Neuronal stem cell (in vitro differentiated cells): ENCODE measurements at regions not wholly inside any gene's neighbourhood (a gene's known extent, or its start where the extent isn't known, plus 50 kb on each side); places are given as distances from the start of the nearest gene placed in this dataset.
"Not testable (repeated sequence)": the region's sequence is repeated elsewhere in the genome, so short reads cannot be mapped to it uniquely, and the experiment has no call there.

ENCODE experiments used
- DNase-seq: peaks from one replicate; pipeline ENCODE4 v3.0.0-alpha.2; 2013; ENCODE audit warnings: low spot score
- H2AFZ ChIP-seq: one replicate; pipeline ENCODE4 v1.6.1; 2013; ENCODE audit warnings: mild to moderate bottlenecking, low read length, inconsistent platforms
- H2AK5ac ChIP-seq: 2 replicates; pipeline ENCODE4 v1.6.1; 2013; ENCODE audit warnings: low read depth, mild to moderate bottlenecking, inconsistent platforms, low read length, moderate library complexity, mixed read lengths
- H2BK120ac ChIP-seq: 2 replicates; pipeline ENCODE4 v1.6.1; 2013; ENCODE audit warnings: low read depth, mild to moderate bottlenecking, inconsistent platforms, low read length, moderate library complexity, mixed read lengths
- H2BK12ac ChIP-seq: one replicate; pipeline ENCODE4 v1.6.1; 2013; ENCODE audit warnings: low read length, inconsistent platforms
- H2BK15ac ChIP-seq: 2 replicates; pipeline ENCODE4 v1.6.1; 2013; ENCODE audit warnings: mild to moderate bottlenecking, low read length, inconsistent platforms, mixed read lengths
- H2BK5ac ChIP-seq: one replicate; pipeline ENCODE4 v1.6.1; 2013; ENCODE audit warnings: inconsistent platforms, mild to moderate bottlenecking, low read length, moderate library complexity
- H3K14ac ChIP-seq: one replicate; pipeline ENCODE4 v1.6.1; 2013; ENCODE audit warnings: low read length, inconsistent platforms
- H3K18ac ChIP-seq: 2 replicates; pipeline ENCODE4 v1.6.1; 2013; ENCODE audit warnings: low read length, inconsistent platforms
- H3K23ac ChIP-seq: 2 replicates; pipeline ENCODE4 v1.6.1; 2013; ENCODE audit warnings: low read depth, mild to moderate bottlenecking, mixed read lengths, low read length, inconsistent platforms; ENCODE audit not compliant: poor library complexity
- H3K27ac ChIP-seq: replicated peaks from 3 replicates; pipeline ENCODE4 v1.5.1; 2013; ENCODE audit warnings: low read length, inconsistent platforms
- H3K27me3 ChIP-seq, 3 experiments: 2 replicates each; pipeline ENCODE4 v1.6.1; 2013; ENCODE audit warnings: low read length in 3 of 3, mild to moderate bottlenecking in 2 of 3, inconsistent platforms in 1 of 3, low read depth in 1 of 3, mixed read lengths in 1 of 3, moderate library complexity in 1 of 3; ENCODE audit not compliant: control insufficient read depth in 3 of 3, insufficient read depth in 3 of 3
- H3K36me3 ChIP-seq, 2 donors: replicated peaks in 1 of 2; 2 replicates each; pipeline ENCODE4 v1.6.1; 2013; ENCODE audit warnings: low read length in 2 of 2; ENCODE audit not compliant: control insufficient read depth in 2 of 2, insufficient read depth in 2 of 2
- H3K4ac ChIP-seq: 2 replicates; pipeline ENCODE4 v1.6.1; 2013; ENCODE audit warnings: inconsistent platforms, mild to moderate bottlenecking, low read length, moderate library complexity
- H3K4me1 ChIP-seq, 2 donors: 1 replicate in 1 of 2; 2 replicates in 1 of 2; pipeline ENCODE4 v1.6.1; 2013; ENCODE audit warnings: low read length in 2 of 2, low read depth in 1 of 2; ENCODE audit not compliant: control insufficient read depth in 2 of 2, insufficient read depth in 1 of 2
- H3K4me2 ChIP-seq: one replicate; pipeline ENCODE4 v1.6.1; 2013; ENCODE audit warnings: mild to moderate bottlenecking, low read length, inconsistent platforms; ENCODE audit not compliant: insufficient read depth, poor library complexity, severe bottlenecking
- H3K4me3 ChIP-seq, 2 donors: 2 replicates each; pipeline ENCODE4 v1.5.1; 2013; ENCODE audit warnings: low read length in 2 of 2, mild to moderate bottlenecking in 2 of 2, inconsistent platforms in 1 of 2, moderate library complexity in 1 of 2
- H3K79me1 ChIP-seq: one replicate; pipeline ENCODE4 v1.6.1; 2013; ENCODE audit warnings: low read depth, mild to moderate bottlenecking, inconsistent platforms, low read length, moderate library complexity
- H3K9ac ChIP-seq: one replicate; pipeline ENCODE4 v1.6.1; 2013; ENCODE audit warnings: mild to moderate bottlenecking, low read depth, low read length, inconsistent platforms; ENCODE audit not compliant: poor library complexity
- H3K9me3 ChIP-seq, 2 donors: replicated peaks in 1 of 2; 2 replicates each; pipeline versions ENCODE3 to v1.6.1; 2013; ENCODE audit warnings: low read length in 2 of 2, mild to moderate bottlenecking in 2 of 2, inconsistent platforms in 1 of 2, low read depth in 1 of 2, mixed read lengths in 1 of 2, moderate library complexity in 1 of 2; ENCODE audit not compliant: control insufficient read depth in 2 of 2, insufficient read depth in 1 of 2
- H4K8ac ChIP-seq: one replicate; pipeline ENCODE4 v1.6.1; 2013; ENCODE audit warnings: low read depth, mild to moderate bottlenecking, inconsistent platforms, low read length, moderate library complexity
- H4K91ac ChIP-seq: one replicate; pipeline ENCODE4 v1.6.1; 2013; ENCODE audit warnings: low read length, low read depth, mild to moderate bottlenecking, inconsistent platforms; ENCODE audit not compliant: poor library complexity
- WGBS, 2 donors: extraction: QIAGEN DNeasy Blood & Tissue Kit; methylation state at CpG; one replicate each; pipeline ENCODE4 v1.1.7; 2013; ENCODE audit warnings: missing lambda C conversion rate in 2 of 2, mixed read lengths in 1 of 2; ENCODE audit not compliant: insufficient read length in 2 of 2, insufficient replicate concordance in 1 of 2; ENCODE audit errors: extremely low coverage in 2 of 2; 5-methylcytosine and 5-hydroxymethylcytosine counted together

GRCh38 chr10:114872519-114873087 is 51.0 kb downstream of the FHIP2A start:
- no peak overlapping the region for H4K8ac ChIP-seq
- H2BK120ac ChIP-seq: no peak overlapping the region
- H3K36me3 ChIP-seq: no peaks in the 10 kb centered on the region
- no peak overlapping the region for H2BK5ac ChIP-seq
- H3K4ac ChIP-seq: no peak overlapping the region
- no peak for DNase-seq
- no peak overlapping the region for H3K14ac ChIP-seq
- H3K9me3 ChIP-seq: no peaks in the 10 kb centered on the region
- H3K27ac ChIP-seq: no peak overlapping the region
- H4K91ac ChIP-seq: no peak overlapping the region
- H2BK15ac ChIP-seq: no peak overlapping the region
- H3K4me3 ChIP-seq: no peak overlapping the region
- no peak overlapping the region for H2AFZ ChIP-seq
- no peaks in the 10 kb centered on the region for H3K4me1 ChIP-seq
- H3K18ac ChIP-seq: no peak overlapping the region
- H3K9ac ChIP-seq: no peak overlapping the region
- H3K4me2 ChIP-seq: no peak overlapping the region
- H2BK12ac ChIP-seq: no peak overlapping the region
- no peak overlapping the region for H2AK5ac ChIP-seq
- no peaks in the 10 kb centered on the region for H3K27me3 ChIP-seq
- no peaks in the 10 kb centered on the region for H3K79me1 ChIP-seq
- H3K23ac ChIP-seq: no peak overlapping the region

- no peak overlapping the region for H2BK12ac ChIP-seq
- no peaks in the 10 kb centered on the region for H3K9me3 ChIP-seq
- H3K4me1 ChIP-seq: no peaks in the 10 kb centered on the region
- H2AFZ ChIP-seq: peak overlapping the region; percentile 85
- H4K8ac ChIP-seq: no peak overlapping the region
- no peak overlapping the region for H2BK5ac ChIP-seq
- no peak overlapping the region for H3K14ac ChIP-seq
- H3K4me3 ChIP-seq: peak overlapping the region in 1 of 2 donors; percentile 1
- no peak overlapping the region for H3K27ac ChIP-seq
- H4K91ac ChIP-seq: no peak overlapping the region
- no peaks in the 10 kb centered on the region for H3K79me1 ChIP-seq
- H3K4ac ChIP-seq: no peak overlapping the region
- H3K23ac ChIP-seq: no peak overlapping the region
- H3K18ac ChIP-seq: no peak overlapping the region
- no peak overlapping the region for H3K4me2 ChIP-seq
- H3K27me3 ChIP-seq: no peaks in the 10 kb centered on the region
- no peak overlapping the region for H2BK120ac ChIP-seq
- WGBS, 2 donors: no CpG with 5 or more reads among the region's 17 CpGs
- H2BK15ac ChIP-seq: no peak overlapping the region
- H3K36me3 ChIP-seq: no peaks in the 10 kb centered on the region
- H3K9ac ChIP-seq: no peak overlapping the region
- no peak overlapping the region for H2AK5ac ChIP-seq
- DNase-seq: peak; percentile 20
Measured at GRCh38 chr10:114874827-114875411, 53.3 kb downstream of the FHIP2A start.

GRCh38 chr10:114875590-114876081 is 54.1 kb downstream of the FHIP2A start:
- H2BK120ac ChIP-seq, H4K91ac ChIP-seq, H3K79me1 ChIP-seq, H3K4ac ChIP-seq, H3K27ac ChIP-seq, H3K23ac ChIP-seq, H3K4me2 ChIP-seq, H2BK15ac ChIP-seq, H3K18ac ChIP-seq, H3K14ac ChIP-seq, H3K27me3 ChIP-seq, H4K8ac ChIP-seq, H2BK5ac ChIP-seq, H3K4me3 ChIP-seq, H3K4me1 ChIP-seq, H3K9ac ChIP-seq, H3K36me3 ChIP-seq, H3K9me3 ChIP-seq, DNase-seq, H2BK12ac ChIP-seq, H2AK5ac ChIP-seq: not testable (repeated sequence)
- peak overlapping the region; percentile 85 for H2AFZ ChIP-seq
- WGBS, 2 donors: no CpG with 5 or more reads among the region's 4 CpGs

GRCh38 chr10:114876169-114876568 is 54.6 kb downstream of the FHIP2A start:
- DNase-seq: no peak
- Histone ChIP-seq H3K14ac (no peak overlapping the region), H3K4me3 (no peak overlapping the region), H4K8ac (no peak overlapping the region), H3K27me3 (no peaks in the 10 kb centered on the region), H2BK15ac (no peak overlapping the region), H3K4ac (no peak overlapping the region), H3K4me1 (peaks cover 0 to 6% of the 10 kb centered on the region in 2 donors), H3K18ac (no peak overlapping the region), H2BK5ac (no peak overlapping the region), H4K91ac (no peak overlapping the region), H2AK5ac (no peak overlapping the region), H3K9ac (no peak overlapping the region), H2AFZ (peak overlapping the region; percentile 84), H3K4me2 (no peak overlapping the region), H3K36me3 (no peaks in the 10 kb centered on the region), H3K23ac (no peak overlapping the region), H3K79me1 (no peaks in the 10 kb centered on the region), H3K9me3 (no peaks in the 10 kb centered on the region), H2BK12ac (no peak overlapping the region), H2BK120ac (no peak overlapping the region), H3K27ac (no peak overlapping the region)
- WGBS, 2 donors: no CpG with 5 or more reads among the region's 9 CpGs
